ENCODE measurements at regions not wholly inside any gene's neighbourhood (a gene's known extent, or its start where the extent isn't known, plus 50 kb on each side); places are given as distances from the start of the nearest gene placed in this dataset.
"Not testable (repeated sequence)": the region's sequence is repeated elsewhere in the genome, so short reads cannot be mapped to it uniquely, and the experiment has no call there.

GRCh38 chr9:120310035-120310434 is 269.9 kb downstream of the CDK5RAP2 start:
- no peak for TF ChIP-seq ZFX (IDR thresholded peaks at IDR 0.05)
- no peak for TF ChIP-seq CTCF (conservative IDR thresholded peaks at IDR 0.05)
- no peak overlapping the region for H3K27ac ChIP-seq

GRCh38 chr9:120308495-120308894 is 271.5 kb downstream of the CDK5RAP2 start:
- TF ChIP-seq ZFX (IDR thresholded peaks at IDR 0.05), result no peak
- no peak for TF ChIP-seq CTCF (conservative IDR thresholded peaks at IDR 0.05)
- H3K27ac ChIP-seq, result no peak overlapping the region

DNA sequence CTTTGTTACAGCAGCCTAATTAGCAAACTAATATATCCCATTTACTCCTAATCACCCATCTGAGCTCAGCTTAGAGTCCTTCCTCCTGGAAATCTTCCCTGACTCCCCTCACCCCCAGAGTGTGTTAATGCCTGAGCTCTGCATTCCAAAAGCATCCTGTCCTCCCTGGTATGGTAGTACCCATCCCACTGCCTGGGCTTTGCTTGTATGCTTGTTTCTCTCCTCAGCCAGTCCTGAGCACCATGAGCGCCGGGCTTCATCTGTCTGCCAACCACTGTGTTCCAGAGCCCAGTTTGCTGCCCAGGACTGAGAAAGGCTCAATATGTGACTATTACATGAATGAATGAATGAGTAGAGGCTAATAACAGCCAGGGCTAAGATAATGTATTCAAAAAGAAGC is 272.4 kb downstream of the CDK5RAP2 start:
- H3K27ac ChIP-seq, result no peak overlapping the region
- no peak for TF ChIP-seq ZFX (IDR thresholded peaks at IDR 0.05)
- no peak for TF ChIP-seq CTCF (conservative IDR thresholded peaks at IDR 0.05)

- TF ChIP-seq CTCF (conservative IDR thresholded peaks at IDR 0.05), result no peak
- TF ChIP-seq ZFX (IDR thresholded peaks at IDR 0.05), result no peak
- H3K27ac ChIP-seq, result no peak overlapping the region
Measured at GRCh38 chr9:120306561-120306960, 273.4 kb downstream of the CDK5RAP2 start.

GRCh38 chr9:120306088-120306487 is 273.9 kb downstream of the CDK5RAP2 start:
- TF ChIP-seq CTCF (conservative IDR thresholded peaks at IDR 0.05) (no peak), ZFX (IDR thresholded peaks at IDR 0.05) (no peak)
- H3K27ac ChIP-seq, result no peak overlapping the region

GRCh38 chr9:120304896-120305295 is 275.1 kb downstream of the CDK5RAP2 start:
- not testable (repeated sequence) for H3K27ac ChIP-seq

DNA sequence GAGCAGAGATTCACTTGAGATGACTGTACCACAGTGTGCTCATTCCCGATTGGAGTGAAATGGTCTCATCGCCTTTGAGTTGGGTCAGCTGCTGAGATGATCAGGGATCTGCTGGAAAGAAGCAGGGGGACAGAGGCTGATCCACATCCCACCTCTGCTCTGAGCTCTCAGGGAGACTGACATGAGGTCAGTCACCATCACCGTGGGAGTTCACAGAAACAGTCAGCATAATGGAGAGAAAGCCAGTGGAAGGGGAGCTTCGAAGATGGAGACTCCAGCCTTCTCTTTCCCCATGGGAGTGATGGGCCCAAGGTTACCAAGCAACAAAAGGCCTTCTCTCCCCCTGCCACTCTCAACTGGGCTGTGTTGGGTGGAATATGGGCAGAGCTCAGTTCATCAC is 276.4 kb downstream of the CDK5RAP2 start:
- no peak for TF ChIP-seq CTCF (conservative IDR thresholded peaks at IDR 0.05)
- TF ChIP-seq ZFX (IDR thresholded peaks at IDR 0.05), result no peak
- H3K27ac ChIP-seq, result no peak overlapping the region

DNA sequence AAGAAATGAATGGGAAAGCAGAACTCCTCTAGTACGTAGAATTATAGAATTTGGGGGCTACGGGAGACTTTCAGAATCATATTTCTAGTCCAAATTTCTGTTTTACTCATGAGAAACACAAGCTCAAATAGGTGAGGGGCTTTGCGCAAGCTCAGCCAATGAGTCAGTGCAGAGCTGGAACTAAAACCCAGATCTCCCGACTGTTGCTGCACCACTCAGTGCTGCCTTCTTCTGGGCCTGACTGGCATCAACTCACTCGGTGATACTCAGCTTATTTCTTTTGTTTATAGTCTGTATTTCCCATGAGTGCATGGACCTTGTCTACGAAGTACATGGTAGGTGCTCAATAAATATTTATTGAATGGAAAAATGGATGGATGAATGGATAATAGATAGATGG is 280.2 kb downstream of the CDK5RAP2 start:
- no peak overlapping the region for H3K27ac ChIP-seq
- TF ChIP-seq ZFX (IDR thresholded peaks at IDR 0.05) (no peak), CTCF (conservative IDR thresholded peaks at IDR 0.05) (peak; percentile 31)
